GM21786 (cell line): ENCODE measurements at regions not wholly inside any gene's neighbourhood (a gene's known extent, or its start where the extent isn't known, plus 50 kb on each side); places are given as distances from the start of the nearest gene placed in this dataset.

Experiments used
- ATAC-seq: cut with Tn5 transposase; IDR thresholded peaks from one replicate; pipeline ENCODE4 v1.9.1; 2021; ENCODE audit not compliant: unreplicated experiment

GRCh38 chr1:80961464-80962190, 839.1 kb upstream of the ADGRL2 start:
- no peak for ATAC-seq

GRCh38 chr1:80933346-80933745, 867.4 kb upstream of the ADGRL2 start:
- ATAC-seq: no peak

DNA sequence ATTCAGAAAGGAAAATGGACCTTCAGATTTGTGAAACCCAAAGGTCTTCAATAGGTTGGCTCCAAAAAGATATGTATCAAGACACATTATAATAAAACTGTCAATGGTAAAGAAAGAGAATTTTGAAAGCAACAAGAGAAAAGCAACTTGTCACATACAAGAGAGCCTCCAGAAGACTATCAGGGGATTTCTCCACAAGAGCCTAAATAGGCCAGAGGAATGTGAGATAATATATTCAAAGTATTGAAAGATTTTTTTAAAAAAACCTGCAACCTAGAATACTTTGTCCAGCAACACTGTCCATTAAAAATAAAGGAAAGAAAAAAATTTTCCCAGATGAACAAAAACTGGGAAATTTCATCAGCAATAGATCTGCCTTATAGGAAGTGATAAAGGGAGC, 869.6 kb upstream of the ADGRL2 start:
- no peak for ATAC-seq

- no peak for ATAC-seq
These were observed 870.7 kb upstream of the ADGRL2 start for GRCh38 chr1:80929868-80930508.

DNA sequence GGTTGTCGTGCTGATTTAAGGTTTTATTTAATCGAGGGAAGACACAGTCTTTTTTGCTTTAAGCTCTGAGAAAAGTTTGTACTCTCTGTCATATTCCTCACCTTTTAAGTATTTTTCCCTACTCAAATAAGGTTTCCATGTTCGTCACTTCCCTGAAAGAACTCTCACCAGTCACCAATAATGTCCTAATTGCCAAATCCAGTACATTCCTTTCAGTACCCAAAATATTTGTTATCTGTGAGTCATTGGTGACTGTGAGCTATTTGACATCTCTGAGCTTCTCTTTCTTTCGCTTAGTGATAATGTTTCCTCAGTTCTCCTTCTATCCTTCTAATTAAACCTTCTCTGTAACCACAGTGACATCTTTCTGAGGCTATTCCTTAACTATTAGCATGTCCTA, 874.2 kb upstream of the ADGRL2 start:
- no peak for ATAC-seq

GRCh38 chr1:80925130-80925805, 875.5 kb upstream of the ADGRL2 start:
- ATAC-seq: no peak

- no peak for ATAC-seq
These were observed 876.4 kb upstream of the ADGRL2 start for GRCh38 chr1:80924290-80924689.

DNA sequence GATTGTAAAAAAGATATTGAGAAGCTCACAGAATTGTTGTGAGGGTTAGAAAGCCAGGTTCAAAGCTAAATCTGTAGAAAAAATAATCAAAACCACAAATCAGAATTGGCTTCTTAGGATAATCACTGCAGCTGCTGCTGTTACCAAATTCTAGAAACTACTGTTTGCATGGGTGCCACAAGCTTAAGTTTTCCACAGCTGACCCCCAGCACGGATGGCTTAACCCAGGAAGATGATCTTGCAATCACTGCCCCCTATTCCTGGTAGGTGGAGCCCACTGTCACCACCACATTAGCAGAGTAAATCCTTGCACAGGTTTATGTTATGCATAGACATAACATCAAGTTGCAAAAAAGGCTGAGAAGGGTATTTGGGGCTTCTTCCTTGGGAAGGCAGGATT, 877.8 kb upstream of the ADGRL2 start:
- ATAC-seq: no peak

GRCh38 chr1:80919426-80919825, 881.3 kb upstream of the ADGRL2 start:
- ATAC-seq: no peak

DNA sequence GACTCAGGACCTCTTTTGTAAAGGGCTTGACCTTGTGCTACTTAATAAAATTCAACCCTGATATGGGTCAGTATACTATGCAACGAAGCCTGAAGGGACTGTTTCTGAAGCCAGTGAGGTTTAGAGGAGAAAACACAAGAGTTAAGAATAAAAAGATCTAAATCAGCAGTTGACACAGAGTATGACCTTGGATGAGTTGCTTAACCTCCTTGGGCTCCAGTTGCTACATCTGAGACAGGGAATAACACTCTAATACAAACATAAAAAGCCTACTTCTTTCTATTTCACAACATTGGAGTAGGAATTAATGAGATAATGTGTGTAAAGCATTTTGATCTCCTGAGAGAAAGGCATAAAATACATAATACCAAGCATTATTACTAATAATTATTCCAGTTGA, 882.4 kb upstream of the ADGRL2 start:
- no peak for ATAC-seq

- ATAC-seq: no peak
These were observed 882.9 kb upstream of the ADGRL2 start for GRCh38 chr1:80917826-80918225.

- ATAC-seq: no peak
These were observed 883.5 kb upstream of the ADGRL2 start for GRCh38 chr1:80917225-80917624.

DNA sequence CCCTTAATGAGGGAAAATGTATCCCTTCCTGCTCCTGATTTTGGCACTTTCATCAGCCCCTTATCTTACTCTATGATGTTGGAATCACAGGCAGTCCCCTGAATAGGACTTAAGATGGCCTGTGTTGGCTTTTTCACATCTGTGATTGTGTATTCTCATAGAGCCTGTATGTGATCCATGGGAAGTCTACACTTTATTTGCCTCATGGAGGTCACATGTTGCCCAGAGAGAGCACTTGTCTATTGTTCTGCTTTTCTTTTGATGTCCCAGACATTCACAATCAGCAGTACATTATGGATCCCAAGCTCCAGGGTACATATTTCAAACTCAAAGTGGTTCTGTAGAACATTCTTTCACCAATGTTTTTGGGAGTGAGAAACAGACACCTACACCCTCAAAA, 885.2 kb upstream of the ADGRL2 start:
- no peak for ATAC-seq

GRCh38 chr1:80910426-80910825, 890.3 kb upstream of the ADGRL2 start:
- no peak for ATAC-seq

GRCh38 chr1:80909172-80909784, 891.5 kb upstream of the ADGRL2 start:
- ATAC-seq: no peak

DNA sequence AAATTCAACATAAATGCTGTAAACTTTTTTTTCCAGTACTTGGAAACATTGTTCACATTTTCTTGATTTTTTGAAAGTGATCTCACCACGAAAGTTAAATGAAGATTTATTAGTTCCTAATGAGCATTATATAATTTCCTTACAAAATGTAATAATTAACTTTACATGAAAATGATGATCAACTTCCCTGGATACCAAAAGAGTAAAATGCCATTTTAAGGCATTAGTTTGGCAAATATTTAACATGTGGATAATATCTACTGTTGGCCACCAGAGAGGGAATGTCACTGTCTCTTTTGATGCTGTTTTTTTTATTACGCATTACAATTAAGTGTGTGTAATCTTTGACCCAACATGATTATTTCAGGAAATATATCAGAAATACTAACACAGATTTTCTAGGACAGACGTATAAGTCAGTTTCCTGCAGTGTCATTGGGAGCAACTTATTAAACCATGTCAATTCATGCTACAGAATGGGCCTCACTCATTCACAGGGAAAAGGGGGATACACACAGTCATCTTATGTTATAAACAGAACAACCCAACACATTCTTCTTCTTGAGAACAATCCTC, 903.9 kb upstream of the ADGRL2 start:
- no peak for ATAC-seq

DNA sequence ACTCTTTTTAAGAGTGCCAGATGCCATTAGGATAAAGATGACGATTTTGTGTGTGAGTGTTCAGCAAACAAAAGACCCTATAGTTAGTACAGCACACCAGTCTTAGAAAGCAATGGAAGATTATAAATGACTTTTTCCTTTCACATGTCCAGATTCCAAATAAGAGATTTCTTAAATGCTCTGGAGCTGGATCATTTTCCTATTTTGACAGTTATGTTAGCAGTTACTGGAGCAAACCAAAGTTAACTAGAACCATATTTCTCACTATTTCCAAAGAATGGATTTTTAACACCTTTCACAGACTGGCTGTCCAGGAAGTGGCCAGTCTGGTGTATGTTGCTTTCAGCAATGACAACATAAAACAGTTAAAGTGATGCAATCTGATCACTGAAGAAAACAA, 905.8 kb upstream of the ADGRL2 start:
- ATAC-seq: no peak

DNA sequence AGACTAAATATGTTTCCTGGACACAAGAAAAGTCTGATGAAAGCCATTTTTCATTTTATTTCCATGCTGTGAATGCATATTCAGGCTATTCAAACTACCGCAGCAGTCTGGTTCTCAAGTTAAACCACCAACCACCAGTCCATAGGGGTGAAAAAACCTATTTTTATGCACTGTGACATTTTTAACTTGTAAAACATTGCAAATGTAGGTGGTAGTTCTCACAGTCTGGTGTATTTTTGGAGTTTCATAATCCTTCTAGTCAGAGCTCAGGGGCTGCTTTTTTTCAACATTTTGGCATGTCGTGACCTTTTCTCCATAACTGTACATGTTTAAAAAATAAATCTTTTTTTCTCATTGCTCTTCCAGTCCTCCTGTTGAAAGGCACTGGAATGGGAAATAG, 907.6 kb upstream of the ADGRL2 start:
- ATAC-seq: no peak

- ATAC-seq: no peak
These were observed 908.2 kb upstream of the ADGRL2 start for GRCh38 chr1:80892539-80892938.

DNA sequence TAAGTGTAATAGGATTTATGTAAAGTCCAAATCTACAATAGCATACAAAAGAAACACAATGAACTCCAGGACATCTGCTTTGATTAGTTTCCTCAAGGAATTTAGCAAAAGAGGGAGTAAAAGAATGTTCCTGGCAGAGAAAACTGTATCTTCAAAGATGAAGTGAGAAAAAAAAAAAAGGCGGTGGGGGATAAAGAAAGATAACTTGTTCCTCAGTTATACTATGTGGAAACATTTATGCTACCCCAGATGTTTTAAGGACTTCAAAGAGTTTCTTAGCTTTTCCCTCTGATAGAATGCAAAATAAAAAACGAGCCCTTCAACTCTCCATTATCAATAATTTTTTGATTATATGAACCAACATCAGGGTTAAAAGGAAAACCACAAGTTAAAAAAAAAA, 908.9 kb upstream of the ADGRL2 start:
- ATAC-seq: no peak

- no peak for ATAC-seq
These were observed 918.2 kb upstream of the ADGRL2 start for GRCh38 chr1:80882553-80882952.

- no peak for ATAC-seq
These were observed 922.4 kb upstream of the ADGRL2 start for GRCh38 chr1:80878343-80878742.
